Trophoblast cell (in vitro differentiated cells and primary cell): ENCODE measurements at regions not wholly inside any gene's neighbourhood (a gene's known extent, or its start where the extent isn't known, plus 50 kb on each side); places are given as distances from the start of the nearest gene placed in this dataset.

Source experiments
- DNase-seq, 2 donors: peaks; one replicate each; pipeline ENCODE4 v3.0.0-alpha.2; 2016
- H2AFZ ChIP-seq: 2 replicates; pipeline ENCODE4 v1.6.1; 2013; ENCODE audit warnings: low read length, moderate library complexity, mild to moderate bottlenecking; ENCODE audit not compliant: insufficient read depth, poor library complexity
- H2AK5ac ChIP-seq: 2 replicates; pipeline ENCODE4 v1.6.1; 2013; ENCODE audit warnings: mild to moderate bottlenecking, low read length
- H2BK120ac ChIP-seq: 2 replicates; pipeline ENCODE4 v1.6.1; 2013; ENCODE audit warnings: low read length, mild to moderate bottlenecking, moderate library complexity; ENCODE audit not compliant: insufficient read depth, poor library complexity
- H2BK12ac ChIP-seq: 2 replicates; pipeline ENCODE4 v1.6.1; 2013; ENCODE audit warnings: mild to moderate bottlenecking, low read length, moderate library complexity
- H2BK5ac ChIP-seq: 2 replicates; pipeline ENCODE4 v1.6.1; 2013; ENCODE audit warnings: low read length, low read depth, moderate library complexity, mild to moderate bottlenecking; ENCODE audit not compliant: poor library complexity
- H3K14ac ChIP-seq: 2 replicates; pipeline ENCODE4 v1.6.1; 2013; ENCODE audit warnings: mild to moderate bottlenecking, low read length
- H3K18ac ChIP-seq: 2 replicates; pipeline ENCODE4 v1.6.1; 2013; ENCODE audit warnings: mild to moderate bottlenecking, low read length
- H3K23ac ChIP-seq: 2 replicates; pipeline ENCODE4 v1.6.1; 2013; ENCODE audit warnings: low read length
- H3K27ac ChIP-seq: 2 replicates; pipeline ENCODE4 v1.5.1; 2013; ENCODE audit warnings: low read depth, mild to moderate bottlenecking, inconsistent platforms, low read length, moderate library complexity
- H3K27me3 ChIP-seq: 2 replicates; pipeline ENCODE4 v1.6.1; 2013; ENCODE audit warnings: inconsistent platforms, mild to moderate bottlenecking, low read length, moderate library complexity; ENCODE audit not compliant: insufficient read depth
- H3K36me3 ChIP-seq, 2 experiments: 1 replicate in 1 of 2; 2 replicates in 1 of 2; pipeline ENCODE4 v1.6.1; 2013; ENCODE audit warnings: low read length in 2 of 2, mild to moderate bottlenecking in 2 of 2, moderate library complexity in 1 of 2; ENCODE audit not compliant: insufficient read depth in 2 of 2, control insufficient read depth in 1 of 2
- H3K4ac ChIP-seq: 2 replicates; pipeline ENCODE4 v1.6.1; 2013; ENCODE audit warnings: low read depth, mild to moderate bottlenecking, low read length, moderate library complexity
- H3K4me1 ChIP-seq, 2 experiments: 1 replicate in 1 of 2; 2 replicates in 1 of 2; pipeline ENCODE4 v1.6.1; 2013; ENCODE audit warnings: low read length in 2 of 2, mild to moderate bottlenecking in 2 of 2, moderate library complexity in 1 of 2; ENCODE audit not compliant: insufficient read depth in 2 of 2, control insufficient read depth in 1 of 2
- H3K4me2 ChIP-seq: 2 replicates; pipeline ENCODE4 v1.6.1; 2013; ENCODE audit warnings: inconsistent platforms, mild to moderate bottlenecking, low read length, moderate library complexity
- H3K4me3 ChIP-seq: 2 replicates; pipeline ENCODE4 v1.5.1; 2013; ENCODE audit warnings: mild to moderate bottlenecking, low read depth, low read length, inconsistent platforms
- H3K79me1 ChIP-seq: one replicate; pipeline ENCODE4 v1.6.1; 2013; ENCODE audit warnings: low read length
- H3K79me2 ChIP-seq: 2 replicates; pipeline ENCODE4 v1.6.1; 2013; ENCODE audit warnings: low read length, mild to moderate bottlenecking; ENCODE audit not compliant: control insufficient read depth, insufficient read depth, poor library complexity
- H3K9ac ChIP-seq: 2 replicates; pipeline ENCODE4 v1.6.1; 2013; ENCODE audit warnings: mild to moderate bottlenecking, low read length
- H3K9me3 ChIP-seq: 2 replicates; pipeline ENCODE4 v1.6.1; 2013; ENCODE audit warnings: low read depth, mild to moderate bottlenecking, control low read depth, inconsistent platforms, low read length; ENCODE audit not compliant: insufficient read depth
- H4K12ac ChIP-seq: 2 replicates; pipeline ENCODE4 v1.6.1; 2013; ENCODE audit warnings: low read depth, mild to moderate bottlenecking, low read length, moderate library complexity
- H4K8ac ChIP-seq: 2 replicates; pipeline ENCODE4 v1.6.1; 2013; ENCODE audit warnings: low read depth, mild to moderate bottlenecking, low read length, moderate library complexity
- H4K91ac ChIP-seq: one replicate; pipeline ENCODE4 v1.6.1; 2013; ENCODE audit warnings: low read depth, mild to moderate bottlenecking, low read length, moderate library complexity
- WGBS: extraction: QIAGEN DNeasy Blood & Tissue Kit; methylation state at CpG from one replicate; pipeline ENCODE4 v1.1.7; 2013; ENCODE audit warnings: missing lambda C conversion rate; ENCODE audit not compliant: insufficient read length, insufficient coverage; ENCODE audit errors: extremely low coverage; 5-methylcytosine and 5-hydroxymethylcytosine counted together

DNA sequence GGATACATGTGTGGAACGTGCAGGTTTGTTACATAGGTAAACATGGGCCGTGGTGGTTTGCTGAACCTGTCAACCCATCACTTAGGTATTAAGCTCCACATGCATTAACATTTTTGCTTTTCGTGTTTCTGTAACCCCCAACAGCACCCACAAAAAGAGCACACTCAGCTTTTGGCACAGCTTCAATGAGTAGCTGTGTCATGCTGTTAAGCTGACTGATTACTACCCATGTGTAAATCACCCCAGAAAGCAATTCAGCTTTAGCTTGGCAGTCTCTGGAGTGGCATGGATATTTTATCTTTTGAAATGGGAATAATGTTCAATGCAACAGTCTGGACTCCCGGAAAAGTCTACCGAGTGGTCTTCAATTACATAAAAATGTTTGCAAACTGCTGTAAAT, 734.3 kb downstream of the STIM2 start:
- H2BK5ac ChIP-seq = no peak overlapping the region
- no peak overlapping the region for H3K4me2 ChIP-seq
- no peak overlapping the region for H3K9ac ChIP-seq
- no peak overlapping the region for H4K12ac ChIP-seq
- no peak overlapping the region for H2BK12ac ChIP-seq
- no peak overlapping the region for H4K91ac ChIP-seq
- no peak overlapping the region for H2AFZ ChIP-seq
- no peaks in the 10 kb centered on the region for H3K79me2 ChIP-seq
- H2BK120ac ChIP-seq = no peak overlapping the region
- DNase-seq = no peak
- no peaks in the 10 kb centered on the region for H3K4me1 ChIP-seq
- H3K4me3 ChIP-seq = no peak overlapping the region
- H3K9me3 ChIP-seq = no peaks in the 10 kb centered on the region
- H4K8ac ChIP-seq = no peak overlapping the region
- H3K23ac ChIP-seq = no peak overlapping the region
- no peak overlapping the region for H3K27ac ChIP-seq
- no peaks in the 10 kb centered on the region for H3K79me1 ChIP-seq
- H2AK5ac ChIP-seq = no peak overlapping the region
- WGBS = no CpG with 5 or more reads among the region's 5 CpGs
- H3K36me3 ChIP-seq = no peaks in the 10 kb centered on the region
- H3K14ac ChIP-seq = no peak overlapping the region
- H3K4ac ChIP-seq = no peak overlapping the region
- H3K18ac ChIP-seq = no peak overlapping the region
- no peaks in the 10 kb centered on the region for H3K27me3 ChIP-seq

DNA sequence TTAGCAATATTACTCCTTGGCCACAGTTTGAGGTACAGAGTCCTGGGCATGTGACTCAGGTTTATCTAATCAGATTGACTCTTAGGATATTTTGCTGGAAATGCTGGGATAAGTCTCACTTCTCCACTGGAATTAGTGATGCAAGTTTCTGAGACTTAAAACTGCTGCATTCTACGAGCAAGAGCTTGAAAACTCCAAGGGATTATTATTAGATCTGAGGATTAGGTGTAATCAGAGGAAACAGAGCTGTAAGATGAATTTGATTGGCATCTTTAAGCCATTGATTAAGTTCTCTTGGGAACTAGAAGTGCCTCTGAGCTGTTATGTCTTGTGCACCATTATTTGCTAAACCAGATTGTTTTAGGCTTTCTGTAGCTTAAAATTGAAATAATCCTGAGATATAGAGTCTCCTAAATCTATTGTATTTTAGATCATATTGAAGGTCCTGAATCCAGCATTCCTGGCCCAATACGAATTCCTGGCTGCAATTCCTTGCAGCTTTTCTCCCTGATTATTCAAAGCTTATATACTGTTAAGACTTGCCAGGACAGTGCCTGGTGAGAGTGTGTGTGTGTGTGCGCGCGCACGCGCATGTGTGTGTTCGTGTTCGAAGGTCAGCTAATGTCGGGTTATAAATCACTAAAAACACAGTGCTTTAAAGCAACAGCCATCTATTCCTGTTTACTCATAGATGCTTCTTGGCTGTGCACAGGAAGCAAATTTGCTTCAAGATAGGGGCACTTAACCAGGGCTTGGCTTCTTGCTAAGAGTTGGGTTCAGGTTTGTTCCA, 735.1 kb downstream of the STIM2 start:
- H4K8ac ChIP-seq = no peak overlapping the region
- H3K9me3 ChIP-seq = no peaks in the 10 kb centered on the region
- H2AK5ac ChIP-seq = no peak overlapping the region
- no peak overlapping the region for H3K9ac ChIP-seq
- H2BK12ac ChIP-seq = no peak overlapping the region
- no peak overlapping the region for H2AFZ ChIP-seq
- H2BK5ac ChIP-seq = no peak overlapping the region
- H3K4ac ChIP-seq = no peak overlapping the region
- no peaks in the 10 kb centered on the region for H3K4me1 ChIP-seq
- H3K36me3 ChIP-seq = no peaks in the 10 kb centered on the region
- no CpG with 5 or more reads among the region's 10 CpGs for WGBS
- no peak overlapping the region for H3K4me2 ChIP-seq
- no peak overlapping the region for H3K14ac ChIP-seq
- H3K23ac ChIP-seq = no peak overlapping the region
- no peaks in the 10 kb centered on the region for H3K79me2 ChIP-seq
- no peak overlapping the region for H4K12ac ChIP-seq
- no peak overlapping the region for H3K4me3 ChIP-seq
- DNase-seq = no peak
- H3K27ac ChIP-seq = no peak overlapping the region
- H2BK120ac ChIP-seq = no peak overlapping the region
- no peaks in the 10 kb centered on the region for H3K27me3 ChIP-seq
- H3K79me1 ChIP-seq = no peaks in the 10 kb centered on the region
- no peak overlapping the region for H3K18ac ChIP-seq
- H4K91ac ChIP-seq = no peak overlapping the region

DNA sequence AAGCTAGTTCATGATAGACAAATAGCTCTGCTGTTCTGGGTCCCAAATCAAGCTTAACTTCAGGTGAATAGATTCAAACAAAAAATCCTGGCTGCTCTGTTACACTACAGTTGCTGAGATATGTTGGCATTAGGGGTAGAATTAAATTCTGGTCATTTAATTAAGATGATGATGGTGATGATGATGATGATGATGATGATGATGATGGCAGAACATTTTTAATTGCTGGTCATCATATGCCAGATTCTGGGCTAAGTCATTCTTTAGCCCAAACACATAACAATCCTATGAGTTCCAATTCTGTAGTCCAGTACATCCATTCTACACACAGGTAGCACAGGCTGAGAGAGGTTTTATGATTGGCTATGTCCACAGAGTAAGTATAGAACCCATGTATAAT, 741.5 kb downstream of the STIM2 start:
- Histone ChIP-seq H2AK5ac (no peak overlapping the region), H3K27ac (no peak overlapping the region), H4K8ac (no peak overlapping the region), H3K4me1 (no peaks in the 10 kb centered on the region), H2AFZ (no peak overlapping the region), H3K36me3 (no peaks in the 10 kb centered on the region), H3K9me3 (no peaks in the 10 kb centered on the region), H2BK120ac (no peak overlapping the region), H3K27me3 (no peaks in the 10 kb centered on the region), H3K4me3 (no peak overlapping the region), H3K14ac (no peak overlapping the region), H2BK12ac (no peak overlapping the region), H3K4me2 (no peak overlapping the region), H3K23ac (no peak overlapping the region), H3K18ac (no peak overlapping the region), H3K9ac (no peak overlapping the region), H3K4ac (no peak overlapping the region), H3K79me2 (no peaks in the 10 kb centered on the region), H4K91ac (no peak overlapping the region), H4K12ac (no peak overlapping the region), H3K79me1 (no peaks in the 10 kb centered on the region), H2BK5ac (no peak overlapping the region)
- no peak for DNase-seq

DNA sequence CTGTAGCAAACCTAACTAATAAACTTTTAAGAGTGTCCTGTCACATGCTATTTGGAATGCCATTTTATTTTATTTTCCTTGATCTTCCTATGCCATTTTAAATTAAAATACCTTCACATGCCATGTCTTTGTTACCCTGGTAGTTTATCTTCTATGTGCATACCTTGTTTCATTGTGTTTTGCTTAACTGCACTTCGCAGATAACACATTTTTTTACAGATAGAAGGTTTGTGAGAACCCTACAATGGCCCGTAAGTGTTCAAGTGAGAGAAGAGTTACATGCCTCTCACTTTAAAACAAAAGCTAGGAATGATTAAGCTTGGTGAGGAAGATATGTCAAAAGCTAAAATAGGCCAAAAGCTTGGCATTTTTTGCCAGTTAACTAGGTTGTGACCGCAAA, 744.1 kb downstream of the STIM2 start:
- no peak overlapping the region for H4K8ac ChIP-seq
- no peak overlapping the region for H3K9ac ChIP-seq
- no peak overlapping the region for H3K4me3 ChIP-seq
- no peak overlapping the region for H4K12ac ChIP-seq
- H3K23ac ChIP-seq = no peak overlapping the region
- no peak overlapping the region for H2BK12ac ChIP-seq
- no peak overlapping the region for H3K18ac ChIP-seq
- H4K91ac ChIP-seq = no peak overlapping the region
- H2BK120ac ChIP-seq = no peak overlapping the region
- no peak overlapping the region for H3K4me2 ChIP-seq
- no peak overlapping the region for H3K27ac ChIP-seq
- WGBS = no CpG with 5 or more reads among the region's 3 CpGs
- no peaks in the 10 kb centered on the region for H3K79me2 ChIP-seq
- H2AFZ ChIP-seq = no peak overlapping the region
- H3K4ac ChIP-seq = no peak overlapping the region
- H3K9me3 ChIP-seq = no peaks in the 10 kb centered on the region
- H3K79me1 ChIP-seq = no peaks in the 10 kb centered on the region
- H2BK5ac ChIP-seq = no peak overlapping the region
- no peaks in the 10 kb centered on the region for H3K4me1 ChIP-seq
- H2AK5ac ChIP-seq = no peak overlapping the region
- H3K14ac ChIP-seq = no peak overlapping the region
- no peaks in the 10 kb centered on the region for H3K36me3 ChIP-seq
- no peak for DNase-seq
- H3K27me3 ChIP-seq = no peaks in the 10 kb centered on the region
